DMS 273 (cell line): ENCODE measurements at regions not wholly inside any gene's neighbourhood (a gene's known extent, or its start where the extent isn't known, plus 50 kb on each side); places are given as distances from the start of the nearest gene placed in this dataset.

ENCODE experiments used
- DNase-seq: peaks from one replicate; lab custom pipeline; 2025; ENCODE audit not compliant: unreplicated experiment; lab: John Stamatoyannopoulos, UW

GRCh38 chr20:43247361-43247760, 57.7 kb upstream of the PTPRT start:
- no peak for DNase-seq

GRCh38 chr20:43244647-43245046, 54.9 kb upstream of the PTPRT start:
- no peak for DNase-seq

GRCh38 chr20:43243672-43244269, 54.1 kb upstream of the PTPRT start:
- DNase-seq: peak; percentile 59

- DNase-seq: no peak
These were observed 51.5 kb upstream of the PTPRT start for GRCh38 chr20:43241057-43241702.
